Mammary epithelial cell (primary cell): ENCODE measurements at regions not wholly inside any gene's neighbourhood (a gene's known extent, or its start where the extent isn't known, plus 50 kb on each side); places are given as distances from the start of the nearest gene placed in this dataset.

ENCODE experiments used
- CTCF ChIP-seq, 2 donors: IDR thresholded peaks in 1 of 2; conservative IDR thresholded peaks in 1 of 2; 2 replicates each; pipeline ENCODE4 v1.5.1; 2011 to 2012; ENCODE audit warnings: inconsistent platforms in 2 of 2, low read length in 2 of 2, mild to moderate bottlenecking in 2 of 2, control low read depth in 1 of 2, low read depth in 1 of 2; ENCODE audit not compliant: insufficient read depth in 1 of 2; ENCODE audit errors: extremely low read depth in 1 of 2
- EZH2 ChIP-seq: IDR thresholded peaks from 2 replicates; pipeline ENCODE4 v1.6.1; 2012; ENCODE audit warnings: low read length, inconsistent platforms, borderline replicate concordance

- no peak for TF ChIP-seq CTCF (conservative IDR thresholded peaks at IDR 0.05 in 1 of 2, IDR thresholded peaks at IDR 0.05 in 1 of 2; ENCODE audit: extremely low read depth in 1 of 2, insufficient read depth in 1 of 2, low read depth in 1 of 2, low read length in 2 of 2)
- TF ChIP-seq EZH2, result no peak
Observed at GRCh38 chr1:106615473-106615872, 441.0 kb upstream of the PRMT6 start.
